ENCODE measurements at regions not wholly inside any gene's neighbourhood (a gene's known extent, or its start where the extent isn't known, plus 50 kb on each side); places are given as distances from the start of the nearest gene placed in this dataset.
A peak's percentile ranks its signal among the peaks of the same experiment; 100 is the strongest.

DNA sequence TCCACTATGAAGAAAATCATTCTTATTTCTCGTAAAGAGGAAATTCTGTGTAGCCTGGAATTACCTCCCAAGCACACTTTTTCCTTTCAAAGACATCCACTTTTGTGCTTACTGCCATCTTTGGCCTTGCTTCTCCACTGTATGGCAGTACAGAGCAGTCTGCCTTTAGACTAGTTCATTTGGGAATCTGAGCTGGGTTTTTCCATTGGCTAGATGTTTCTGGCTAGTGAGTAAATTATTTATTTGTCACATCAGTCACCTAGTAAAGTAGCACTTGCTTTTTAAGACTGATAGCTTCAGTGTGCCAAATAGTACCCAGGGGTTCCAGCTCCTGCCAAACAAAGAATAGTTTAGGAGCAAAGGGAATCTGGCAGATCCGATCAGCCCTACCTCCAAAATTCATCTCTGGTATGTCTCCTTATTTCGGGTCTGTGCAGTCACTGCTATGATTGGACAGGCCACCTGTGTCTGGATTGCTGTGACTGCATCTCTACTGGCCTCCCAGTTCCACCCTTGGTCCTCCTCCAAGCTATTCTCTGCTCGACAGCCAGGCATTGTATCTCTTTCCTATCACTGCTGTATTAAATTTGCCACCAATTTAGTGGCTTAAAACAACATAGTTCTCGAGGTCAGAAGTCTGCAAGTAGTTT, 97.6 kb downstream of the NUDT12 start:
- Histone ChIP-seq H3K79me1 (replicated peaks; ENCODE audit: low read length, poor library complexity, severe bottlenecking) (no peaks in the 10 kb centered on the region), H3K27me3 (ENCODE audit: control insufficient read depth in 1 of 2, insufficient read depth in 1 of 2, low read length in 2 of 2) (no peaks in the 10 kb centered on the region), H3K14ac (ENCODE audit: low read length in 2 of 2) (no peak overlapping the region), H3K4me2 (ENCODE audit: low read length, poor library complexity, severe bottlenecking) (no peak overlapping the region), H2AFZ (ENCODE audit: low read depth, low read length) (no peak overlapping the region), H3K4ac (ENCODE audit: low read depth in 1 of 2, low read length in 2 of 2) (no peak overlapping the region), H3K4me3 (ENCODE audit: insufficient read depth in 1 of 2, low read depth in 1 of 2, low read length in 2 of 2) (no peak overlapping the region), H3K9ac (ENCODE audit: low read length) (no peak overlapping the region), H2BK5ac (ENCODE audit: low read depth, low read length, poor library complexity, severe bottlenecking) (no peak overlapping the region), H2BK12ac (ENCODE audit: low read length in 2 of 2) (no peak overlapping the region), H3K9me3 (ENCODE audit: control insufficient read depth, low read length) (no peaks in the 10 kb centered on the region), H3K4me1 (ENCODE audit: control insufficient read depth, insufficient read depth, low read depth, low read length) (peaks cover 4% of the 10 kb centered on the region), H2BK15ac (ENCODE audit: low read depth, poor library complexity, severe bottlenecking) (no peak overlapping the region), H4K91ac (ENCODE audit: low read length) (no peak overlapping the region), H2AK5ac (ENCODE audit: low read length, severe bottlenecking) (no peak overlapping the region), H2BK120ac (ENCODE audit: low read depth, low read length) (no peak overlapping the region), H3K27ac (ENCODE audit: low read length, poor library complexity, severe bottlenecking) (no peak overlapping the region), H4K8ac (ENCODE audit: low read length) (no peak overlapping the region), H3K18ac (ENCODE audit: low read depth in 1 of 2, low read length in 2 of 2) (no peak overlapping the region), H3K36me3 (ENCODE audit: control insufficient read depth in 1 of 2, insufficient read depth in 2 of 2, low read depth in 1 of 2, low read length in 2 of 2) (no peaks in the 10 kb centered on the region), H3K23ac (ENCODE audit: low read length in 2 of 2) (no peak overlapping the region)
- DNase-seq: no peak
- 95% methylated on average over 5 of the region's 5 CpGs for WGBS

DNA sequence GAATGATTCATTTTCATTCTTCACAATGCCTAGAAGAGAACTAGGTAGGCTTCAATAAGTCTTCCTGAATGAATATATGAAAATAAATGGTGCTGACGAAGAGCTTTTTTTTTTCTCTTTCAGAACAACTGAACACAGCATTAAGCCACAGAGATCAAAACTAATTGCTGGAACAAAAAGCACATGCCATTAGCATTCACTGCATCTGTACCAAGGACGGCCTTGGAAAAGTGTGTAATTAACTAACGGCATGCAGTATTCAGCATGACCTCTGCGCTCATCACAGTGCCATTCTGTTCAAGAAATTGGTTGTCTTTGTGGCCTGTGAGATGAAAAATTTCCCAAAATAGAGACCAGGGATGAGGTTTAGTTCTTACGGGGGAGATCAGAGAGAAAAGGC, 99.3 kb downstream of the NUDT12 start:
- H3K36me3 ChIP-seq (ENCODE audit: control insufficient read depth in 1 of 2, insufficient read depth in 2 of 2, low read depth in 1 of 2, low read length in 2 of 2): no peaks in the 10 kb centered on the region
- H3K23ac ChIP-seq (ENCODE audit: low read length in 2 of 2): no peak overlapping the region
- H3K9me3 ChIP-seq (ENCODE audit: control insufficient read depth, low read length): no peaks in the 10 kb centered on the region
- no peaks in the 10 kb centered on the region for H3K27me3 ChIP-seq (ENCODE audit: control insufficient read depth in 1 of 2, insufficient read depth in 1 of 2, low read length in 2 of 2)
- no peak overlapping the region for H2BK120ac ChIP-seq (ENCODE audit: low read depth, low read length)
- no peak overlapping the region for H2AK5ac ChIP-seq (ENCODE audit: low read length, severe bottlenecking)
- no peak overlapping the region for H4K8ac ChIP-seq (ENCODE audit: low read length)
- no peak overlapping the region for H3K27ac ChIP-seq (ENCODE audit: low read length, poor library complexity, severe bottlenecking)
- DNase-seq: no peak
- H4K91ac ChIP-seq (ENCODE audit: low read length): no peak overlapping the region
- H3K18ac ChIP-seq (ENCODE audit: low read depth in 1 of 2, low read length in 2 of 2): no peak overlapping the region
- no peak overlapping the region for H3K4me3 ChIP-seq (ENCODE audit: insufficient read depth in 1 of 2, low read depth in 1 of 2, low read length in 2 of 2)
- peaks cover 2% of the 10 kb centered on the region for H3K4me1 ChIP-seq (ENCODE audit: control insufficient read depth, insufficient read depth, low read depth, low read length)
- H3K4ac ChIP-seq (ENCODE audit: low read depth in 1 of 2, low read length in 2 of 2): no peak overlapping the region
- WGBS: 94% methylated on average over 4 of the region's 5 CpGs
- H2BK15ac ChIP-seq (ENCODE audit: low read depth, poor library complexity, severe bottlenecking): no peak overlapping the region
- H3K79me1 ChIP-seq (replicated peaks; ENCODE audit: low read length, poor library complexity, severe bottlenecking): no peaks in the 10 kb centered on the region
- H3K14ac ChIP-seq (ENCODE audit: low read length in 2 of 2): peak overlapping the region in 1 of 2 experiments; percentile 49
- no peak overlapping the region for H2BK12ac ChIP-seq (ENCODE audit: low read length in 2 of 2)
- H2AFZ ChIP-seq (ENCODE audit: low read depth, low read length): no peak overlapping the region
- no peak overlapping the region for H2BK5ac ChIP-seq (ENCODE audit: low read depth, low read length, poor library complexity, severe bottlenecking)
- H3K4me2 ChIP-seq (ENCODE audit: low read length, poor library complexity, severe bottlenecking): no peak overlapping the region
- H3K9ac ChIP-seq (ENCODE audit: low read length): no peak overlapping the region

DNA sequence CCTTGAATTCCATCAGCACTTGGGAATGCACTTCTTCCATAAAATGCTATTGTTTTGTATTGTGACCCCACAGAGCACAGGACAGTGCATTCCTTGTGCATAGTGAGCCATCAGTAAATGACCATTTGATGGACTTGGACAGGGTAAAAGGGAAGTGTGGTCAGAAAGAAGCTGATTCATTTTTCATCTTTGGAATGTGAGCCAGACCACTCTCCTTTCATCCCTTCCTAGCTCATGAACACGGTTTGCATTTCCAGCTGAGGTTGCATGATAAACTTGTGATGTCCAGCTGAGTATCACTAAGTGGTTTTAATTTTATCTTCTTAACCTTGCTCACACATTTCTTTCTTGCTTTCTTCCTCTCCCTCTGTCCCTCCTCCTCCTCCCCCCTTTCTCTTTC, 101.3 kb downstream of the NUDT12 start:
- Histone ChIP-seq H4K91ac (ENCODE audit: low read length) (no peak overlapping the region), H3K18ac (ENCODE audit: low read depth in 1 of 2, low read length in 2 of 2) (no peak overlapping the region), H3K4me3 (ENCODE audit: insufficient read depth in 1 of 2, low read depth in 1 of 2, low read length in 2 of 2) (no peak overlapping the region), H2AK5ac (ENCODE audit: low read length, severe bottlenecking) (no peak overlapping the region), H3K4me1 (ENCODE audit: control insufficient read depth, insufficient read depth, low read depth, low read length) (peaks cover 2% of the 10 kb centered on the region), H3K4ac (ENCODE audit: low read depth in 1 of 2, low read length in 2 of 2) (no peak overlapping the region), H2BK120ac (ENCODE audit: low read depth, low read length) (no peak overlapping the region), H3K14ac (ENCODE audit: low read length in 2 of 2) (no peak overlapping the region), H3K23ac (ENCODE audit: low read length in 2 of 2) (no peak overlapping the region), H3K9ac (ENCODE audit: low read length) (no peak overlapping the region), H3K4me2 (ENCODE audit: low read length, poor library complexity, severe bottlenecking) (no peak overlapping the region), H2BK12ac (ENCODE audit: low read length in 2 of 2) (no peak overlapping the region), H3K27me3 (ENCODE audit: control insufficient read depth in 1 of 2, insufficient read depth in 1 of 2, low read length in 2 of 2) (no peaks in the 10 kb centered on the region), H3K79me1 (replicated peaks; ENCODE audit: low read length, poor library complexity, severe bottlenecking) (no peaks in the 10 kb centered on the region), H3K36me3 (ENCODE audit: control insufficient read depth in 1 of 2, insufficient read depth in 2 of 2, low read depth in 1 of 2, low read length in 2 of 2) (no peaks in the 10 kb centered on the region), H2AFZ (ENCODE audit: low read depth, low read length) (no peak overlapping the region), H3K9me3 (ENCODE audit: control insufficient read depth, low read length) (no peaks in the 10 kb centered on the region), H4K8ac (ENCODE audit: low read length) (no peak overlapping the region), H2BK5ac (ENCODE audit: low read depth, low read length, poor library complexity, severe bottlenecking) (no peak overlapping the region), H2BK15ac (ENCODE audit: low read depth, poor library complexity, severe bottlenecking) (no peak overlapping the region), H3K27ac (ENCODE audit: low read length, poor library complexity, severe bottlenecking) (peak overlapping the region; percentile 52)
- 11% methylated on average over 1 of the region's 1 CpG for WGBS
- DNase-seq: peak; percentile 12

DNA sequence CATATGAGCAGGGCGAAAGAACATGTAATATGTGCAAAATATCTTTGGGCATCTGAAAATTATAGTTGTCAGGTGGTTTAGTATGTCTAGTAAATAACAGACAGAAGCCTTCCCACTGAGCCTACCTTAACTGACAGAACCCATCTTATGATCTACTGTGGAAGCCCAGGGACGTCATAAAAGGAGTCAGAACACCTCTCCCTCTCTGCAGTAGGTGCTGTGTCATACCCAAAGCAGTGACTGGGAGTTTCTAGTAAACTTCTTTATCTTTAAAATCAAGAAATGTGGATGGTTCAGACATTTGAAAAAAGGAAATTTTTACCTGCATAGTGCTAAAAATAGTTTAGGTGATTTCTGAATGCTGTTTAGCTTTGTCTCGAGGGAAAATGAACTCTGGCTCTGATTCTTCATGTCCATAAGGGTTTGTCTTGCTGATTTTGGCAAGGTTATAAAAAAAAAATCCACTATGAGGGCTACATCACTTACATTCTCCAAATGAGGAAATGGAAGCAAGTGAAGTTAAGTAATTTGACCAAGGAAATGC, 104.0 kb downstream of the NUDT12 start:
- Histone ChIP-seq H3K27me3 (ENCODE audit: control insufficient read depth in 1 of 2, insufficient read depth in 1 of 2, low read length in 2 of 2) (no peaks in the 10 kb centered on the region), H3K4ac (ENCODE audit: low read depth in 1 of 2, low read length in 2 of 2) (no peak overlapping the region), H3K9me3 (ENCODE audit: control insufficient read depth, low read length) (no peaks in the 10 kb centered on the region), H3K4me1 (ENCODE audit: control insufficient read depth, insufficient read depth, low read depth, low read length) (peaks cover 2% of the 10 kb centered on the region), H3K36me3 (ENCODE audit: control insufficient read depth in 1 of 2, insufficient read depth in 2 of 2, low read depth in 1 of 2, low read length in 2 of 2) (no peaks in the 10 kb centered on the region), H3K4me3 (ENCODE audit: insufficient read depth in 1 of 2, low read depth in 1 of 2, low read length in 2 of 2) (no peak overlapping the region), H3K9ac (ENCODE audit: low read length) (no peak overlapping the region), H3K27ac (ENCODE audit: low read length, poor library complexity, severe bottlenecking) (no peak overlapping the region), H4K8ac (ENCODE audit: low read length) (no peak overlapping the region), H2BK120ac (ENCODE audit: low read depth, low read length) (no peak overlapping the region), H2AK5ac (ENCODE audit: low read length, severe bottlenecking) (no peak overlapping the region), H4K91ac (ENCODE audit: low read length) (no peak overlapping the region), H3K23ac (ENCODE audit: low read length in 2 of 2) (no peak overlapping the region), H2AFZ (ENCODE audit: low read depth, low read length) (no peak overlapping the region), H2BK15ac (ENCODE audit: low read depth, poor library complexity, severe bottlenecking) (no peak overlapping the region), H3K14ac (ENCODE audit: low read length in 2 of 2) (no peak overlapping the region), H3K18ac (ENCODE audit: low read depth in 1 of 2, low read length in 2 of 2) (no peak overlapping the region), H3K79me1 (replicated peaks; ENCODE audit: low read length, poor library complexity, severe bottlenecking) (no peaks in the 10 kb centered on the region), H2BK12ac (ENCODE audit: low read length in 2 of 2) (no peak overlapping the region), H2BK5ac (ENCODE audit: low read depth, low read length, poor library complexity, severe bottlenecking) (no peak overlapping the region), H3K4me2 (ENCODE audit: low read length, poor library complexity, severe bottlenecking) (no peak overlapping the region)
- 85% methylated on average over 2 of the region's 3 CpGs for WGBS
- DNase-seq: no peak
